Suprapubic skin (tissue), 4 donors: ENCODE measurements at regions not wholly inside any gene's neighbourhood (a gene's known extent, or its start where the extent isn't known, plus 50 kb on each side); places are given as distances from the start of the nearest gene placed in this dataset.

Source experiments
- DNase-seq, 2 donors: peaks; one replicate each; pipeline ENCODE4 v3.0.0-alpha.2; 2019; ENCODE audit warnings: low spot score in 2 of 2
- H3K27ac ChIP-seq: fragments of 200-600 bp; sonication (generic); one replicate; pipeline ENCODE4 v1.5.1; 2019
- H3K27me3 ChIP-seq: fragments of 200-600 bp; sonication (generic); one replicate; pipeline ENCODE4 v1.5.1; 2019
- H3K36me3 ChIP-seq: fragments of 200-600 bp; sonication (generic); one replicate; pipeline ENCODE4 v1.5.1; 2019
- H3K4me1 ChIP-seq: fragments of 200-600 bp; sonication (generic); one replicate; pipeline ENCODE4 v1.5.1; 2019
- H3K4me3 ChIP-seq: fragments of 200-600 bp; sonication (generic); one replicate; pipeline ENCODE4 v1.5.1; 2019; ENCODE audit warnings: mild to moderate bottlenecking
- H3K9me3 ChIP-seq: fragments of 200-600 bp; sonication (generic); one replicate; pipeline ENCODE4 v1.5.1; 2019
- EP300 ChIP-seq: sonication (generic); formaldehyde crosslinking; IDR thresholded peaks from one replicate; pipeline ENCODE4 v1.6.1; 2017; ENCODE audit warnings: antibody characterized with exemption
- POLR2A ChIP-seq, 2 donors: fragments of 450-650 bp; IDR thresholded peaks; one replicate each; pipeline ENCODE4 v1.6.1; 2017; ENCODE audit warnings: antibody characterized with exemption in 2 of 2, mild to moderate bottlenecking in 2 of 2, moderate library complexity in 2 of 2
- POLR2AphosphoS5 ChIP-seq, 3 donors: sonication (generic); formaldehyde crosslinking; IDR thresholded peaks; one replicate each; pipeline ENCODE4 v1.6.1; 2017; ENCODE audit warnings: antibody characterized with exemption in 3 of 3
- WGBS: methylation state at CpG from one replicate; pipeline ENCODE4 v1.1.5; 2018; 5-methylcytosine and 5-hydroxymethylcytosine counted together
- TF ChIP-seq, protein P1 (sequence below), 2 donors: fragments of 200-600 bp in 1 of 2; fragments of 450-650 bp in 1 of 2; sonication (generic) in 1 of 2; IDR thresholded peaks; one replicate each; pipeline ENCODE4 v1.5.1; 2016 to 2019; ENCODE audit warnings: antibody characterized with exemption in 2 of 2, mild to moderate bottlenecking in 1 of 2, moderate library complexity in 1 of 2

GRCh38 chr11:130544266-130544665, 95.8 kb downstream of the ADAMTS15 start:
- no peak overlapping the region for H3K27ac ChIP-seq
- TF ChIP-seq POLR2A (IDR thresholded peaks at IDR 0.05): no peak
- TF ChIP-seq, protein P1, sequence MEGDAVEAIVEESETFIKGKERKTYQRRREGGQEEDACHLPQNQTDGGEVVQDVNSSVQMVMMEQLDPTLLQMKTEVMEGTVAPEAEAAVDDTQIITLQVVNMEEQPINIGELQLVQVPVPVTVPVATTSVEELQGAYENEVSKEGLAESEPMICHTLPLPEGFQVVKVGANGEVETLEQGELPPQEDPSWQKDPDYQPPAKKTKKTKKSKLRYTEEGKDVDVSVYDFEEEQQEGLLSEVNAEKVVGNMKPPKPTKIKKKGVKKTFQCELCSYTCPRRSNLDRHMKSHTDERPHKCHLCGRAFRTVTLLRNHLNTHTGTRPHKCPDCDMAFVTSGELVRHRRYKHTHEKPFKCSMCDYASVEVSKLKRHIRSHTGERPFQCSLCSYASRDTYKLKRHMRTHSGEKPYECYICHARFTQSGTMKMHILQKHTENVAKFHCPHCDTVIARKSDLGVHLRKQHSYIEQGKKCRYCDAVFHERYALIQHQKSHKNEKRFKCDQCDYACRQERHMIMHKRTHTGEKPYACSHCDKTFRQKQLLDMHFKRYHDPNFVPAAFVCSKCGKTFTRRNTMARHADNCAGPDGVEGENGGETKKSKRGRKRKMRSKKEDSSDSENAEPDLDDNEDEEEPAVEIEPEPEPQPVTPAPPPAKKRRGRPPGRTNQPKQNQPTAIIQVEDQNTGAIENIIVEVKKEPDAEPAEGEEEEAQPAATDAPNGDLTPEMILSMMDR (IDR thresholded peaks at IDR 0.05): no peak
- TF ChIP-seq EP300: no peak
- no peak for TF ChIP-seq POLR2AphosphoS5 (IDR thresholded peaks at IDR 0.05)
- no peak for DNase-seq
- no peaks in the 10 kb centered on the region for H3K36me3 ChIP-seq
- no peaks in the 10 kb centered on the region for H3K27me3 ChIP-seq
- WGBS: 96% methylated on average over 2 of the region's 2 CpGs
- no peaks in the 10 kb centered on the region for H3K4me1 ChIP-seq
- no peak overlapping the region for H3K4me3 ChIP-seq
- no peaks in the 10 kb centered on the region for H3K9me3 ChIP-seq

GRCh38 chr11:130545449-130546072, 97.1 kb downstream of the ADAMTS15 start:
- TF ChIP-seq POLR2A (IDR thresholded peaks at IDR 0.05): no peak
- no peaks in the 10 kb centered on the region for H3K9me3 ChIP-seq
- no peaks in the 10 kb centered on the region for H3K27me3 ChIP-seq
- H3K4me1 ChIP-seq: no peaks in the 10 kb centered on the region
- H3K27ac ChIP-seq: no peak overlapping the region
- no peaks in the 10 kb centered on the region for H3K36me3 ChIP-seq
- DNase-seq: no peak
- no peak overlapping the region for H3K4me3 ChIP-seq
- WGBS: 91% methylated on average over 4 of the region's 4 CpGs

- H3K4me3 ChIP-seq: no peak overlapping the region
- H3K27me3 ChIP-seq: no peaks in the 10 kb centered on the region
- TF ChIP-seq, protein P1 (IDR thresholded peaks at IDR 0.05): no peak
- no peak for TF ChIP-seq POLR2A (IDR thresholded peaks at IDR 0.05)
- no peak for TF ChIP-seq POLR2AphosphoS5 (IDR thresholded peaks at IDR 0.05)
- no peak for TF ChIP-seq EP300
- H3K36me3 ChIP-seq: no peaks in the 10 kb centered on the region
- H3K4me1 ChIP-seq: no peaks in the 10 kb centered on the region
- WGBS: 80% methylated on average over 7 of the region's 7 CpGs
- no peaks in the 10 kb centered on the region for H3K9me3 ChIP-seq
- no peak for DNase-seq
- no peak overlapping the region for H3K27ac ChIP-seq
These were observed 98.0 kb downstream of the ADAMTS15 start for GRCh38 chr11:130546438-130546837.

GRCh38 chr11:130546901-130547694, 98.7 kb downstream of the ADAMTS15 start:
- no peak for DNase-seq
- Histone ChIP-seq H3K4me1 (no peaks in the 10 kb centered on the region), H3K27me3 (no peaks in the 10 kb centered on the region), H3K27ac (no peak overlapping the region), H3K4me3 (no peak overlapping the region), H3K36me3 (no peaks in the 10 kb centered on the region), H3K9me3 (no peaks in the 10 kb centered on the region)
- WGBS: 91% methylated on average over 12 of the region's 33 CpGs
- TF ChIP-seq, protein P1 (IDR thresholded peaks at IDR 0.05): no peak
- TF ChIP-seq POLR2AphosphoS5 (IDR thresholded peaks at IDR 0.05) (no peak), EP300 (no peak), POLR2A (IDR thresholded peaks at IDR 0.05) (no peak)

DNA sequence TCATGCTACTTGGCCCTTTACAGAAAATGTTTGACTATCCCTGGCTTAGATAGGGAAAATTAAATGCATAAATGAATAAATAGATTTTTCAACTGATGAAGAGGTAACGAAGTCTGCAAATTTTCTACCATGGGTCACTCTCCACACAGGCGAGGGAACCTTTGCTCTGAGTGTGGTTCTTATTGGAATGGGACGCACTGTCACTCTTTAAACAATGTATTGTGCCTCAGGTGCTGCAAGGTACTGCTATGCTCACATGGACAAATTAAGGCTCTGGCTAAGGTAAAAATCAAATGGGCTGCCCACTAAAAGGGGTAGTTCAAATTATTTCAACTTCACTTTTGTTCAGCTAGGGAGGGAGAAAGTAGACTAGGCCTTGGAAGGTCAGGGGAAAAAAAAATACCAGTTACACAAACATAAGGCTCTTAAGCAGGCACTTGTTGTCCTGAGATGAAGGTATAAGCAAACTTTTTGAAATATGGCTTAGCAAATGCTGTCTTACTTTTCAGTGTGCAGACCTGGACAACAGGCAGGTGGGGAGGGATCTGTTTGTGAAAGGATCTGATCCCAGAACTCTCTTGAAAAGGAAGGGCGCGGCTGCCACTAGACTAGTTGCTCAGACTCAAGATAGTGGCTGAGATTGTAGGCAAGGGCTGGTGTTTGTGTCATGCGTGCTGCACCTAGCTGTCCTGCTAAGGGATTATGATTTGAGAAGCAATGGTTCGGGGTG, 99.5 kb downstream of the ADAMTS15 start:
- no peaks in the 10 kb centered on the region for H3K4me1 ChIP-seq
- H3K4me3 ChIP-seq: no peak overlapping the region
- TF ChIP-seq POLR2AphosphoS5 (IDR thresholded peaks at IDR 0.05) (no peak), POLR2A (IDR thresholded peaks at IDR 0.05) (no peak), EP300 (no peak)
- TF ChIP-seq, protein P1 (IDR thresholded peaks at IDR 0.05): no peak
- H3K27me3 ChIP-seq: no peaks in the 10 kb centered on the region
- H3K9me3 ChIP-seq: no peaks in the 10 kb centered on the region
- no peak for DNase-seq
- H3K27ac ChIP-seq: no peak overlapping the region
- WGBS: 81% methylated on average over 7 of the region's 7 CpGs
- H3K36me3 ChIP-seq: no peaks in the 10 kb centered on the region
